Lower leg skin (tissue), 3 donors: ENCODE measurements at regions not wholly inside any gene's neighbourhood (a gene's known extent, or its start where the extent isn't known, plus 50 kb on each side); places are given as distances from the start of the nearest gene placed in this dataset.

ENCODE experiments used
- POLR2A ChIP-seq, 2 donors: fragments of 450-650 bp; IDR thresholded peaks; one replicate each; pipeline ENCODE4 v1.6.1; 2016 to 2017; ENCODE audit warnings: antibody characterized with exemption in 2 of 2, mild to moderate bottlenecking in 1 of 2, moderate library complexity in 1 of 2
- TF ChIP-seq, protein P1 (sequence below), 3 donors: fragments of 450-650 bp; IDR thresholded peaks; one replicate each; pipeline ENCODE4 v1.5.1; 2016; ENCODE audit warnings: antibody characterized with exemption in 3 of 3, mild to moderate bottlenecking in 3 of 3, moderate library complexity in 2 of 3

DNA sequence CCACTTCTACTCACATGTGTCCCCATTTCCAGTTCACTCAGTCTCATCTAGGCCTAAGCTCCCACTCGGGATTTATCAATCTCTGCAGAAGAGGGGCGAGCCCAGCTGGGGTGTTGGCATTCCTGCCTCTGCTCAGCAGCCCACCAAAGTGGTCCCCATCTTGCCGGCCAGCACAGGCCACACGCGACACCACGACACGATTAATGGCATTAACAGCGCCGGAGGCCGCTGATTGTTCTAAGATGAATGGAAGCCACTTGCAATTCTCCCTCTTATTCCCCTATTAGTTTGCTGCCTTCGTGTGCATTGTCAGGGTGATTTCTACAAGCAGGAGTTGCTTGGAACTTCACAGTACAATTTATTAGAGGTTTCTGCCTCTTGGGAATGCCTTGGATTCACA, 477.3 kb downstream of the SHQ1 start:
- no peak for TF ChIP-seq POLR2A (IDR thresholded peaks at IDR 0.05)
- TF ChIP-seq, protein P1, sequence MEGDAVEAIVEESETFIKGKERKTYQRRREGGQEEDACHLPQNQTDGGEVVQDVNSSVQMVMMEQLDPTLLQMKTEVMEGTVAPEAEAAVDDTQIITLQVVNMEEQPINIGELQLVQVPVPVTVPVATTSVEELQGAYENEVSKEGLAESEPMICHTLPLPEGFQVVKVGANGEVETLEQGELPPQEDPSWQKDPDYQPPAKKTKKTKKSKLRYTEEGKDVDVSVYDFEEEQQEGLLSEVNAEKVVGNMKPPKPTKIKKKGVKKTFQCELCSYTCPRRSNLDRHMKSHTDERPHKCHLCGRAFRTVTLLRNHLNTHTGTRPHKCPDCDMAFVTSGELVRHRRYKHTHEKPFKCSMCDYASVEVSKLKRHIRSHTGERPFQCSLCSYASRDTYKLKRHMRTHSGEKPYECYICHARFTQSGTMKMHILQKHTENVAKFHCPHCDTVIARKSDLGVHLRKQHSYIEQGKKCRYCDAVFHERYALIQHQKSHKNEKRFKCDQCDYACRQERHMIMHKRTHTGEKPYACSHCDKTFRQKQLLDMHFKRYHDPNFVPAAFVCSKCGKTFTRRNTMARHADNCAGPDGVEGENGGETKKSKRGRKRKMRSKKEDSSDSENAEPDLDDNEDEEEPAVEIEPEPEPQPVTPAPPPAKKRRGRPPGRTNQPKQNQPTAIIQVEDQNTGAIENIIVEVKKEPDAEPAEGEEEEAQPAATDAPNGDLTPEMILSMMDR (IDR thresholded peaks at IDR 0.05) = no peak
